HFFc6 (cell line): ENCODE measurements at regions not wholly inside any gene's neighbourhood (a gene's known extent, or its start where the extent isn't known, plus 50 kb on each side); places are given as distances from the start of the nearest gene placed in this dataset.

ENCODE experiments used
- DNase-seq: peaks from one replicate; pipeline ENCODE4 v3.0.0-alpha.2; 2018
- H3K27ac Mint-ChIP-seq: 2 replicates; pipeline ENCODE4 v1.8.0; 2020; ENCODE audit warnings: mild to moderate bottlenecking, mixed read lengths
- H3K27me3 Mint-ChIP-seq: 2 replicates; pipeline ENCODE4 v1.8.0; 2021; ENCODE audit warnings: mild to moderate bottlenecking, moderate library complexity, mixed read lengths; ENCODE audit not compliant: insufficient read depth
- H3K36me3 Mint-ChIP-seq: 2 replicates; pipeline ENCODE4 v1.8.0; 2021; ENCODE audit warnings: low read depth, mixed read lengths
- H3K4me1 Mint-ChIP-seq: 2 replicates; pipeline ENCODE4 v1.8.0; 2020; ENCODE audit warnings: low read depth, mixed read lengths
- H3K4me3 Mint-ChIP-seq: 2 replicates; pipeline ENCODE4 v1.8.0; 2020; ENCODE audit warnings: mild to moderate bottlenecking, moderate library complexity, mixed read lengths
- H3K9me3 Mint-ChIP-seq: 2 replicates; pipeline ENCODE4 v1.8.0; 2020; ENCODE audit warnings: mild to moderate bottlenecking, mixed read lengths
- CTCF ChIP-seq: fragments of 200-600 bp; sonication (generic); IDR thresholded peaks from 2 replicates; pipeline ENCODE4 v1.5.0; 2021; ENCODE audit warnings: antibody characterized with exemption, mild to moderate bottlenecking

- TF ChIP-seq CTCF = no peak
- Mint-ChIP-seq H3K36me3 (no peaks in the 10 kb centered on the region), H3K27ac (no peak overlapping the region), H3K4me1 (no peaks in the 10 kb centered on the region), H3K27me3 (no peaks in the 10 kb centered on the region; the same call in 1 of the 2 replicates), H3K4me3 (no peak overlapping the region), H3K9me3 (peaks cover 18% of the 10 kb centered on the region)
- no peak for DNase-seq
Observed at GRCh38 chr11:107182978-107183377, 164.7 kb upstream of the GUCY1A2 start.

GRCh38 chr11:107180236-107180635, 162.0 kb upstream of the GUCY1A2 start:
- H3K4me1 Mint-ChIP-seq = no peaks in the 10 kb centered on the region
- H3K4me3 Mint-ChIP-seq = no peak overlapping the region
- no peak for DNase-seq
- no peak for TF ChIP-seq CTCF
- H3K27me3 Mint-ChIP-seq = no peaks in the 10 kb centered on the region
- H3K36me3 Mint-ChIP-seq = 0 out of 2 replicates have a peak, but pooled peaks cover 6% of the 10 kb centered on the region
- H3K27ac Mint-ChIP-seq = no peak overlapping the region
- H3K9me3 Mint-ChIP-seq = peaks cover 45% of the 10 kb centered on the region

GRCh38 chr11:107179829-107180228, 161.6 kb upstream of the GUCY1A2 start:
- H3K27me3 Mint-ChIP-seq = no peaks in the 10 kb centered on the region

GRCh38 chr11:107177106-107177477, 158.8 kb upstream of the GUCY1A2 start:
- Mint-ChIP-seq H3K27me3 (no peaks in the 10 kb centered on the region), H3K4me1 (no peaks in the 10 kb centered on the region), H3K4me3 (no peak overlapping the region), H3K27ac (no peak overlapping the region), H3K9me3 (peaks cover 41% of the 10 kb centered on the region), H3K36me3 (0 out of 2 replicates have a peak, but pooled peaks cover 6% of the 10 kb centered on the region)
- DNase-seq = no peak
- no peak for TF ChIP-seq CTCF

More at GRCh38 chr11:107179829-107180228, 161.6 kb upstream of the GUCY1A2 start:
- TF ChIP-seq CTCF = no peak
- H3K4me1 Mint-ChIP-seq = no peaks in the 10 kb centered on the region
- peaks cover 48% of the 10 kb centered on the region for H3K9me3 Mint-ChIP-seq
- H3K4me3 Mint-ChIP-seq = no peak overlapping the region
- no peak overlapping the region for H3K27ac Mint-ChIP-seq
- DNase-seq = no peak
- H3K36me3 Mint-ChIP-seq = 0 out of 2 replicates have a peak, but pooled peaks cover 6% of the 10 kb centered on the region

GRCh38 chr11:107176148-107177105, 158.2 kb upstream of the GUCY1A2 start:
- Mint-ChIP-seq H3K36me3 (0 out of 2 replicates have a peak, but pooled peaks cover 6% of the 10 kb centered on the region), H3K9me3 (peaks cover 41% of the 10 kb centered on the region), H3K27me3 (no peaks in the 10 kb centered on the region), H3K4me3 (no peak overlapping the region), H3K4me1 (no peaks in the 10 kb centered on the region), H3K27ac (no peak overlapping the region)
- no peak for DNase-seq
- TF ChIP-seq CTCF = no peak
